SU-DHL-6 (cell line): ENCODE measurements at regions not wholly inside any gene's neighbourhood (a gene's known extent, or its start where the extent isn't known, plus 50 kb on each side); places are given as distances from the start of the nearest gene placed in this dataset.

Experiments used
- H2AFZ ChIP-seq: fragments of 200-600 bp; sonication (generic); 2 replicates; pipeline ENCODE4 v1.6.1; 2014; ENCODE audit warnings: low read depth, mild to moderate bottlenecking, moderate library complexity, mixed read lengths, antibody characterized with exemption, low read length; ENCODE audit not compliant: severe bottlenecking
- H3F3A ChIP-seq: fragments of 200-600 bp; shearing (Covaris generic); 2 replicates; pipeline ENCODE4 v1.6.0; 2016; ENCODE audit warnings: antibody characterized with exemption, mild to moderate bottlenecking; ENCODE audit not compliant: insufficient read depth
- H3K27ac ChIP-seq: fragments of 200-600 bp; sonication (generic); 2 replicates; pipeline ENCODE4 v1.5.1; 2016; ENCODE audit warnings: low read depth, mild to moderate bottlenecking, low read length, moderate library complexity, mixed read lengths
- H3K27me3 ChIP-seq: fragments of 200-600 bp; sonication (generic), shearing (Covaris generic); 2 replicates; pipeline ENCODE4 v1.6.0; 2014; ENCODE audit warnings: mild to moderate bottlenecking, low read length
- H3K36me3 ChIP-seq: fragments of 200-600 bp; sonication (generic); 2 replicates; pipeline ENCODE4 v1.6.1; 2014; ENCODE audit warnings: mild to moderate bottlenecking, low read length, mixed read lengths
- H3K4me2 ChIP-seq: fragments of 300-600, 200-600 bp; shearing (Covaris generic), sonication (generic); 2 replicates; pipeline ENCODE4 v1.6.0; 2014; ENCODE audit warnings: low read length, low read depth, mild to moderate bottlenecking; ENCODE audit not compliant: poor library complexity, severe bottlenecking
- H3K4me3 ChIP-seq: fragments of 200-600 bp; sonication (generic); 2 replicates; pipeline ENCODE4 v1.5.1; 2014; ENCODE audit warnings: antibody characterized with exemption, low read length, mild to moderate bottlenecking, mixed read lengths; ENCODE audit not compliant: insufficient read depth, poor library complexity, severe bottlenecking
- H3K79me2 ChIP-seq: fragments of 200-600 bp; sonication (generic); 2 replicates; pipeline ENCODE4 v1.6.1; 2014; ENCODE audit warnings: mild to moderate bottlenecking, low read length, moderate library complexity; ENCODE audit not compliant: insufficient read depth
- H3K9ac ChIP-seq: fragments of 200-600 bp; sonication (generic); 2 replicates; pipeline ENCODE4 v1.7.0; 2014; ENCODE audit warnings: mild to moderate bottlenecking, low read length
- H3K9me2 ChIP-seq: fragments of 200-600 bp; sonication (generic); replicated peaks from 2 replicates; pipeline ENCODE4 v1.6.1; 2014; ENCODE audit warnings: low read length; ENCODE audit not compliant: insufficient read depth
- H3K9me3 ChIP-seq: fragments of 200-600 bp; sonication (generic); 2 replicates; pipeline ENCODE4 v1.6.1; 2014; ENCODE audit warnings: low read length, mixed read lengths; ENCODE audit not compliant: insufficient read depth
- H4K20me1 ChIP-seq: fragments of 200-600 bp; sonication (generic); 2 replicates; pipeline ENCODE4 v1.6.1; 2014; ENCODE audit warnings: low read depth, mild to moderate bottlenecking, antibody characterized with exemption, low read length, moderate library complexity, mixed read lengths
- CTCF ChIP-seq: fragments of 200-600 bp; sonication (generic); IDR thresholded peaks from one replicate; pipeline ENCODE4 v1.5.1; 2017; ENCODE audit warnings: antibody characterized with exemption, mild to moderate bottlenecking, low read length, moderate library complexity; ENCODE audit not compliant: insufficient read depth, poor library complexity, severe bottlenecking
- EZH2phosphoT487 ChIP-seq: fragments of 200-600 bp; sonication (generic), shearing (Covaris generic); conservative IDR thresholded peaks from 2 replicates; pipeline ENCODE4 v1.6.1; 2018; ENCODE audit warnings: mild to moderate bottlenecking, antibody characterized with exemption, low read length, moderate library complexity, mixed read lengths

- Histone ChIP-seq H3K4me2 (no peak overlapping the region), H3K4me3 (no peak overlapping the region)
Observed at GRCh38 chr4:179001918-179002317, 1559.7 kb upstream of the AGA start.

GRCh38 chr4:179007755-179008154 lies 1565.5 kb upstream of the AGA start:
- H3K36me3 ChIP-seq = no peaks in the 10 kb centered on the region
- H2AFZ ChIP-seq = no peak overlapping the region
- no peak overlapping the region for H3K27ac ChIP-seq
- no peak overlapping the region for H3K4me2 ChIP-seq
- H3K79me2 ChIP-seq = no peaks in the 10 kb centered on the region
- H3F3A ChIP-seq = no peaks in the 10 kb centered on the region
- no peaks in the 10 kb centered on the region for H3K27me3 ChIP-seq
- H3K9ac ChIP-seq = no peak overlapping the region
- no peaks in the 10 kb centered on the region for H4K20me1 ChIP-seq
- no peaks in the 10 kb centered on the region for H3K9me2 ChIP-seq
- TF ChIP-seq CTCF = no peak
- TF ChIP-seq EZH2phosphoT487 = no peak
- no peaks in the 10 kb centered on the region for H3K9me3 ChIP-seq
- no peak overlapping the region for H3K4me3 ChIP-seq

More at GRCh38 chr4:179001918-179002317, 1559.7 kb upstream of the AGA start:
- H3K79me2 ChIP-seq = no peaks in the 10 kb centered on the region
- no peak for TF ChIP-seq EZH2phosphoT487
- no peak for TF ChIP-seq CTCF
- no peaks in the 10 kb centered on the region for H3K27me3 ChIP-seq
- H3K27ac ChIP-seq = no peak overlapping the region
- no peaks in the 10 kb centered on the region for H4K20me1 ChIP-seq
- no peaks in the 10 kb centered on the region for H3F3A ChIP-seq
- no peaks in the 10 kb centered on the region for H3K36me3 ChIP-seq
- H3K9ac ChIP-seq = no peak overlapping the region
- H3K9me3 ChIP-seq = no peaks in the 10 kb centered on the region
- H2AFZ ChIP-seq = no peak overlapping the region
- no peaks in the 10 kb centered on the region for H3K9me2 ChIP-seq

- H3K4me2 ChIP-seq = no peak overlapping the region
- no peaks in the 10 kb centered on the region for H3K9me2 ChIP-seq
- H3K27me3 ChIP-seq = no peaks in the 10 kb centered on the region
- no peaks in the 10 kb centered on the region for H3K36me3 ChIP-seq
- TF ChIP-seq CTCF = no peak
- no peak for TF ChIP-seq EZH2phosphoT487
- H2AFZ ChIP-seq = no peak overlapping the region
- H3K4me3 ChIP-seq = no peak overlapping the region
- no peak overlapping the region for H3K9ac ChIP-seq
- H3K79me2 ChIP-seq = no peaks in the 10 kb centered on the region
- H3K9me3 ChIP-seq = no peaks in the 10 kb centered on the region
- H3F3A ChIP-seq = no peaks in the 10 kb centered on the region
- H3K27ac ChIP-seq = no peak overlapping the region
- H4K20me1 ChIP-seq = no peaks in the 10 kb centered on the region
Observed at GRCh38 chr4:179017581-179017980, 1575.3 kb upstream of the AGA start.

- Histone ChIP-seq H3K9ac (no peak overlapping the region), H3K36me3 (no peaks in the 10 kb centered on the region), H3K9me2 (no peaks in the 10 kb centered on the region), H3K27ac (no peak overlapping the region), H4K20me1 (no peaks in the 10 kb centered on the region), H3K9me3 (no peaks in the 10 kb centered on the region), H3F3A (no peaks in the 10 kb centered on the region), H3K79me2 (no peaks in the 10 kb centered on the region), H2AFZ (no peak overlapping the region), H3K4me3 (no peak overlapping the region), H3K4me2 (no peak overlapping the region), H3K27me3 (no peaks in the 10 kb centered on the region)
- TF ChIP-seq CTCF = no peak
- TF ChIP-seq EZH2phosphoT487 = no peak
Observed at GRCh38 chr4:179027569-179027968, 1585.3 kb upstream of the AGA start.
